22Rv1 (cell line): ENCODE measurements at regions not wholly inside any gene's neighbourhood (a gene's known extent, or its start where the extent isn't known, plus 50 kb on each side); places are given as distances from the start of the nearest gene placed in this dataset.

Experiments
- CTCF ChIP-seq: fragments of 450-650 bp; IDR thresholded peaks from 2 replicates; pipeline ENCODE4 v1.5.1; 2017; ENCODE audit warnings: mild to moderate bottlenecking
- ZFX ChIP-seq: fragments of 450-650 bp; IDR thresholded peaks from 2 replicates; pipeline ENCODE4 v1.6.1; 2017; ENCODE audit warnings: antibody characterized with exemption, borderline replicate concordance

- TF ChIP-seq CTCF (no peak), ZFX (no peak)
Measured at GRCh38 chr7:70949862-70950261, 182.1 kb upstream of the GALNT17 start.
